Spleen (tissue), 11 donors: ENCODE measurements at regions not wholly inside any gene's neighbourhood (a gene's known extent, or its start where the extent isn't known, plus 50 kb on each side); places are given as distances from the start of the nearest gene placed in this dataset.

ENCODE experiments used
- DNase-seq: peaks from one replicate; pipeline ENCODE4 v3.0.0-alpha.2; 2020
- H3K27ac ChIP-seq, 8 donors: fragments of 200-600 bp; sonication (generic) in 7 of 8; 1 replicate in 4 of 8; 2 replicates in 4 of 8; pipeline versions ENCODE4 v1.5.0 to v1.8.0; 2016 to 2021; ENCODE audit warnings: inconsistent platforms in 4 of 8, mild to moderate bottlenecking in 4 of 8, moderate library complexity in 1 of 8
- H3K27me3 ChIP-seq, 7 donors: fragments of 200-600 bp; sonication (generic) in 6 of 7; replicated peaks in 1 of 7; 1 replicate in 4 of 7; 2 replicates in 3 of 7; pipeline versions ENCODE4 v1.5.0 to v1.8.0; 2016 to 2021; ENCODE audit warnings: inconsistent platforms in 3 of 7, mild to moderate bottlenecking in 1 of 7
- H3K36me3 ChIP-seq, 6 donors: fragments of 200-600 bp; sonication (generic) in 5 of 6; 1 replicate in 4 of 6; 2 replicates in 2 of 6; pipeline versions ENCODE4 v1.5.0 to v1.8.0; 2016 to 2021; ENCODE audit warnings: inconsistent platforms in 2 of 6
- H3K4me1 ChIP-seq, 6 donors: fragments of 200-600 bp; sonication (generic) in 5 of 6; 1 replicate in 3 of 6; 2 replicates in 3 of 6; pipeline versions ENCODE4 v1.5.0 to v1.8.0; 2016 to 2021; ENCODE audit warnings: inconsistent platforms in 3 of 6
- H3K4me3 ChIP-seq, 8 donors: fragments of 200-600 bp; sonication (generic) in 7 of 8; 1 replicate in 4 of 8; 2 replicates in 4 of 8; pipeline versions ENCODE4 v1.5.0 to v1.8.0; 2016 to 2021; ENCODE audit warnings: inconsistent platforms in 4 of 8, mild to moderate bottlenecking in 4 of 8, moderate library complexity in 2 of 8
- H3K9me3 ChIP-seq, 8 donors: fragments of 200-600 bp; sonication (generic) in 7 of 8; 1 replicate in 4 of 8; 2 replicates in 4 of 8; pipeline versions ENCODE4 v1.5.0 to v1.8.0; 2016 to 2021; ENCODE audit warnings: inconsistent platforms in 4 of 8
- POLR2A ChIP-seq, 3 donors: fragments of 450-650 bp; IDR thresholded peaks; one replicate each; pipeline ENCODE4 v1.5.1; 2017; ENCODE audit warnings: antibody characterized with exemption in 3 of 3, mild to moderate bottlenecking in 1 of 3
- POLR2AphosphoS5 ChIP-seq, 3 donors: sonication (generic); formaldehyde crosslinking; IDR thresholded peaks; one replicate each; pipeline ENCODE4 v1.5.1; 2017; ENCODE audit warnings: antibody characterized with exemption in 3 of 3
- WGBS, 5 donors: extraction: QIAGEN DNeasy Blood & Tissue Kit in 3 of 5; methylation state at CpG; one replicate each; pipeline versions ENCODE4 v1.1.5 to v1.1.7; 2013 to 2018; 5-methylcytosine and 5-hydroxymethylcytosine counted together
- intact Hi-C: fragments of 100-400 bp; cut with DNase I; formaldehyde crosslinking; loops from one replicate; pipeline ENCODE4 v1.15.0; 2023; ENCODE audit warnings: low total_unique reads
- TF ChIP-seq, protein P1 (sequence below), 11 experiments: fragments of 200-600 bp in 7 of 11; fragments of 450-650 bp in 4 of 11; sonication (generic) in 4 of 11; IDR thresholded peaks in 8 of 11; conservative IDR thresholded peaks in 3 of 11; 1 replicate in 7 of 11; 2 replicates in 4 of 11; pipeline versions ENCODE4 v1.4.0 to v1.8.0; 2016 to 2021; ENCODE audit warnings: antibody characterized with exemption in 11 of 11, inconsistent platforms in 4 of 11, mild to moderate bottlenecking in 1 of 11
- donor health status: healthy with polysubstance abuse.
- donor health status: DM: no; HTN: no; CAD: no; lungs with moderate emphysema.
- donor health status: DM: no; HTN: no; CAD: no.
- donor health status: Bipolar disorder and iron deficiency.
- donor health status: healthy.
- donor health status: DM: no; HTN: no; CAD: no.
- donor health status: DM: yes; HTN: yes; CAD: no.

DNA sequence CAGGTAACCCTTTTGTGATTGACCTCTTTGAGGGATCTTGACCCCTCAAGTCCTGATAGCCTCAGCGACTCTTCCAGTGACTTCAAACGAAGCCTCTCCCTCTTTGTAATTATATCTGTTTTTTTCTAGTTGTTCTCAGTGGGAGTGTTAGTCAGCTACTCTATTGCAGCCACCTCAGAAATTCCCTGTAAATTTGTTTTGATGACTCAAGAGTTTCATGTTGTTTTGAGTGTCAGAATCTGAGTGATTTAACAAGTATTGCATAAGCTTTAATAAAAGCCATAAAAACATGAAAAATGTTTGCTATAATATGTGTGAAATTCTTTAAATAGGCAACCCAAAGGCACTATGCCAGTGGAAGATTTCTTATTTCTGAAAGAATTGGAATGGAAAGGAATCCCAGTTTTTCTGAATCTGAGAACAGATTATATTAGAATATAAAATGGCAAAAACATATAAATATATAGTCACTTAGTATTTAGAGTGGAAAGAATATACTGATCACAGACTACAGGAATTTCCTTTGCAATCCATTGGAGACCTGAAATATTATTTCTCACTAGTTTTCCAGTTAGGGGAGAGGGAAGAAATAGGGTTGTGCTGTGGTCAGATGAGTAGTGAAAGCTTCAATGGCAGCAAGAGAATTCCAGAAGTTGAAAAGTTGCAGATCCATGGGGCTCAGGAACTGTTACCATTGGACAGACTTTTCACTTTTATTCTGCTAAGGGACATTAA, 94.4 kb upstream of the SEMA3C start:
- Histone ChIP-seq H3K36me3 (no peaks in the 10 kb centered on the region), H3K4me1 (no peaks in the 10 kb centered on the region), H3K27ac (peak overlapping the region in 1 of 8 donors; percentile 22), H3K4me3 (no peak overlapping the region), H3K9me3 (peaks cover 0 to 29% (median 13%) of the 10 kb centered on the region in 8 donors), H3K27me3 (no peaks in the 10 kb centered on the region)
- TF ChIP-seq, protein P1, sequence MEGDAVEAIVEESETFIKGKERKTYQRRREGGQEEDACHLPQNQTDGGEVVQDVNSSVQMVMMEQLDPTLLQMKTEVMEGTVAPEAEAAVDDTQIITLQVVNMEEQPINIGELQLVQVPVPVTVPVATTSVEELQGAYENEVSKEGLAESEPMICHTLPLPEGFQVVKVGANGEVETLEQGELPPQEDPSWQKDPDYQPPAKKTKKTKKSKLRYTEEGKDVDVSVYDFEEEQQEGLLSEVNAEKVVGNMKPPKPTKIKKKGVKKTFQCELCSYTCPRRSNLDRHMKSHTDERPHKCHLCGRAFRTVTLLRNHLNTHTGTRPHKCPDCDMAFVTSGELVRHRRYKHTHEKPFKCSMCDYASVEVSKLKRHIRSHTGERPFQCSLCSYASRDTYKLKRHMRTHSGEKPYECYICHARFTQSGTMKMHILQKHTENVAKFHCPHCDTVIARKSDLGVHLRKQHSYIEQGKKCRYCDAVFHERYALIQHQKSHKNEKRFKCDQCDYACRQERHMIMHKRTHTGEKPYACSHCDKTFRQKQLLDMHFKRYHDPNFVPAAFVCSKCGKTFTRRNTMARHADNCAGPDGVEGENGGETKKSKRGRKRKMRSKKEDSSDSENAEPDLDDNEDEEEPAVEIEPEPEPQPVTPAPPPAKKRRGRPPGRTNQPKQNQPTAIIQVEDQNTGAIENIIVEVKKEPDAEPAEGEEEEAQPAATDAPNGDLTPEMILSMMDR (IDR thresholded peaks at IDR 0.05 in 8 of 11, conservative IDR thresholded peaks at IDR 0.05 in 3 of 11), result no peak
- TF ChIP-seq POLR2A (IDR thresholded peaks at IDR 0.05) (no peak), POLR2AphosphoS5 (IDR thresholded peaks at IDR 0.05) (no peak)
- intact Hi-C loops, result no loop called here
- no peak for DNase-seq
- WGBS, 5 donors, result 39 to 73% (median 57%) methylated on average over 2 of the region's 2 CpGs

DNA sequence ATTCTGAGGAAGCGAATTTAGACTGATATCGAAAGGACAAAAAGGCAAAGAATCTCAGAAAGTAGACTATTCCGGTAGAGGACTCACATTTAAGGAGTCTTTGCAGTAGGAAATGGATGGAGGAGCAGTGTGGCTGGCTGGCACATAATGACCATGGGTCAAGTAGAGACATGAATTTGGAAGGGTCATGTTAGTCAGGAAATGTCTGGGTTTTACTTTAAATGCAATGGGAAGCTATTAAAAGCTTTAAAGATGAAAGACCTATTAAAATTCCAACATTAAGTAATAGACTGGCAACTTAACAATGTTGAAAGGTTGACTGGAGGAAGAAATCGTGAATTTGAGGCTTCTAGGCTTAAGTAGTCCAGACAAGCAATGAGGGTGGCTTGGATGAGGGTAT, 90.0 kb upstream of the SEMA3C start:
- Histone ChIP-seq H3K36me3 (no peaks in the 10 kb centered on the region), H3K27me3 (no peaks in the 10 kb centered on the region), H3K4me1 (no peaks in the 10 kb centered on the region), H3K9me3 (peaks cover 0 to 29% (median 13%) of the 10 kb centered on the region in 8 donors), H3K27ac (no peak overlapping the region), H3K4me3 (no peak overlapping the region)
- no peak for DNase-seq
- 59 to 80% (median 75%) methylated on average over 4 of the region's 4 CpGs for WGBS, 5 donors
- TF ChIP-seq, protein P1 (IDR thresholded peaks at IDR 0.05 in 8 of 11, conservative IDR thresholded peaks at IDR 0.05 in 3 of 11), result no peak
- TF ChIP-seq POLR2A (IDR thresholded peaks at IDR 0.05), result no peak
- TF ChIP-seq POLR2AphosphoS5 (IDR thresholded peaks at IDR 0.05), result no peak
- intact Hi-C loops, result no loop called here

DNA sequence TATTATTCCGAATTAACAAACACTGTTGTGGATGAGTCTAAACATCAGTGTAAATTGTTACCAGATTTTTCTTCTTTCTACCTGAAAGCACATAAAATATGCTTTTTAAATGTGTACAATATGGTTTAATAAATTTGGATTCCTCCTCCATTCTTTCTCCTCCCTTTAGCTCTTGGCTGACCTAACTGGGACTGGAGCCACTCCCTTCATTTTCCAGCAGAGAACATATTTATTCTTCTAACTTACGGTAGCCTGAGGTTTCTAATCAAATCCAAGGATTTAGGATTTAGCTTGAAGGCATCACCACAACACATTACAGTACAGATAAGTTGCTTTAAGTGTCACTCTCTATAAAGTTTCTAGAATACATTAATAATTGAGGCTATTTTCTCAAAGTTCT, 88.2 kb upstream of the SEMA3C start:
- Histone ChIP-seq H3K27ac (no peak overlapping the region), H3K4me3 (no peak overlapping the region), H3K36me3 (no peaks in the 10 kb centered on the region), H3K4me1 (no peaks in the 10 kb centered on the region), H3K9me3 (peaks cover 0 to 20% (median 9%) of the 10 kb centered on the region in 8 donors), H3K27me3 (no peaks in the 10 kb centered on the region)
- TF ChIP-seq, protein P1 (IDR thresholded peaks at IDR 0.05 in 8 of 11, conservative IDR thresholded peaks at IDR 0.05 in 3 of 11), result no peak
- TF ChIP-seq POLR2A (IDR thresholded peaks at IDR 0.05) (no peak), POLR2AphosphoS5 (IDR thresholded peaks at IDR 0.05) (no peak)
- 73 to 85% (median 84%) methylated on average over 2 of the region's 2 CpGs for WGBS, 5 donors
- no peak for DNase-seq
- intact Hi-C loops, result no loop called here

DNA sequence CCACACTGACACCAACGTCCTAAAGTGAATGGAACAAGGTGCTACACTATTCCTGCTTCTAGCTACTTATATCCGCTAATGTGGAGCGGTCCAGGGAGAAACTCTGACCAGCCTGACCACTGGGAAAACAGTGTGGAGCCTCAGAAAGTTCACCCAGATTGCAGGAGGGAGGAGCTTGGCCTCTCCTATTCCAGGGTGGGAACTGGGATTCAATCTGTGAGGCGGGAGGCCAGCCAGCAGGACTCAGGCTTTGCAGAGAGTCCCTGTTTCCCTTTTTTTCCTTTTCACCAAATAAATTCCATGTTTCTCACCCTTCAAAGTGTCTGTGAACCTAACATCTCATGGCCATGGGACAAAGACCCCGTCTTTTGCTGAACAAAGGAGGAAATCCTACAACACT, 86.4 kb upstream of the SEMA3C start:
- intact Hi-C loops, result no loop called here
- Histone ChIP-seq H3K36me3 (no peaks in the 10 kb centered on the region), H3K27me3 (no peaks in the 10 kb centered on the region), H3K27ac (no peak overlapping the region), H3K4me3 (no peak overlapping the region), H3K4me1 (no peaks in the 10 kb centered on the region), H3K9me3 (peaks cover 0 to 14% (median 0%) of the 10 kb centered on the region in 8 donors)
- no peak for DNase-seq
- TF ChIP-seq, protein P1 (IDR thresholded peaks at IDR 0.05 in 8 of 11, conservative IDR thresholded peaks at IDR 0.05 in 3 of 11), result no peak
- WGBS, 5 donors, result 76 to 90% (median 86%) methylated on average over 5 of the region's 5 CpGs
